IPS DF 4.7 (cell line): ENCODE measurements at regions not wholly inside any gene's neighbourhood (a gene's known extent, or its start where the extent isn't known, plus 50 kb on each side); places are given as distances from the start of the nearest gene placed in this dataset.

Experiments used
- DNase-seq: peaks from one replicate; pipeline ENCODE4 v3.0.0-alpha.2; 2013; ENCODE audit warnings: low spot score; ENCODE audit errors: extremely low read depth

- no peak for DNase-seq
These were observed 751.7 kb downstream of the TLE1 start for GRCh38 chr9:80937645-80938044.

GRCh38 chr9:80934095-80934494 lies 755.3 kb downstream of the TLE1 start:
- no peak for DNase-seq

- DNase-seq = no peak
These were observed 756.2 kb downstream of the TLE1 start for GRCh38 chr9:80932947-80933780.

- no peak for DNase-seq
These were observed 757.2 kb downstream of the TLE1 start for GRCh38 chr9:80932181-80932580.

- DNase-seq = no peak
These were observed 758.2 kb downstream of the TLE1 start for GRCh38 chr9:80931163-80931562.

GRCh38 chr9:80928697-80929096 lies 760.6 kb downstream of the TLE1 start:
- DNase-seq = no peak

- no peak for DNase-seq
These were observed 762.7 kb downstream of the TLE1 start for GRCh38 chr9:80926611-80927010.

- no peak for DNase-seq
These were observed 766.8 kb downstream of the TLE1 start for GRCh38 chr9:80922544-80922943.

- no peak for DNase-seq
These were observed 782.6 kb downstream of the TLE1 start for GRCh38 chr9:80906728-80907127.

- no peak for DNase-seq
These were observed 790.1 kb downstream of the TLE1 start for GRCh38 chr9:80899208-80899607.

- DNase-seq = no peak
These were observed 796.2 kb downstream of the TLE1 start for GRCh38 chr9:80893190-80893589.

- no peak for DNase-seq
These were observed 796.6 kb downstream of the TLE1 start for GRCh38 chr9:80892703-80893102.

- no peak for DNase-seq
These were observed 799.2 kb downstream of the TLE1 start for GRCh38 chr9:80890124-80890523.

GRCh38 chr9:80885894-80886293 lies 803.5 kb downstream of the TLE1 start:
- DNase-seq = no peak

- DNase-seq = no peak
These were observed 805.3 kb downstream of the TLE1 start for GRCh38 chr9:80883826-80884579.

- DNase-seq = no peak
These were observed 805.9 kb downstream of the TLE1 start for GRCh38 chr9:80883426-80883825.

GRCh38 chr9:80881940-80882339 lies 807.4 kb downstream of the TLE1 start:
- DNase-seq = peak; percentile 5

GRCh38 chr9:80881320-80881719 lies 808.0 kb downstream of the TLE1 start:
- DNase-seq = no peak

GRCh38 chr9:80878556-80878955 lies 810.8 kb downstream of the TLE1 start:
- no peak for DNase-seq

- DNase-seq = no peak
These were observed 813.4 kb downstream of the TLE1 start for GRCh38 chr9:80875947-80876346.

- no peak for DNase-seq
These were observed 815.1 kb downstream of the TLE1 start for GRCh38 chr9:80874276-80874675.

GRCh38 chr9:80873861-80874260 lies 815.5 kb downstream of the TLE1 start:
- no peak for DNase-seq

- DNase-seq = no peak
These were observed 817.8 kb downstream of the TLE1 start for GRCh38 chr9:80871596-80871995.
